Fibroblast of mammary gland (primary cell): ENCODE measurements at regions not wholly inside any gene's neighbourhood (a gene's known extent, or its start where the extent isn't known, plus 50 kb on each side); places are given as distances from the start of the nearest gene placed in this dataset.

ENCODE experiments used
- DNase-seq: peaks from one replicate; pipeline ENCODE4 v3.0.0-alpha.2; 2010; ENCODE audit warnings: low read depth
- H3K4me3 ChIP-seq: 2 replicates; pipeline ENCODE4 v1.5.1; 2011; ENCODE audit warnings: low read depth, mild to moderate bottlenecking, low read length, moderate library complexity; ENCODE audit not compliant: control insufficient read depth
- TF ChIP-seq, protein P1 (sequence below): conservative IDR thresholded peaks from 2 replicates; pipeline ENCODE4 v1.5.1; 2011; ENCODE audit warnings: low read depth, low read length, inconsistent platforms; ENCODE audit not compliant: control insufficient read depth, insufficient read depth

DNA sequence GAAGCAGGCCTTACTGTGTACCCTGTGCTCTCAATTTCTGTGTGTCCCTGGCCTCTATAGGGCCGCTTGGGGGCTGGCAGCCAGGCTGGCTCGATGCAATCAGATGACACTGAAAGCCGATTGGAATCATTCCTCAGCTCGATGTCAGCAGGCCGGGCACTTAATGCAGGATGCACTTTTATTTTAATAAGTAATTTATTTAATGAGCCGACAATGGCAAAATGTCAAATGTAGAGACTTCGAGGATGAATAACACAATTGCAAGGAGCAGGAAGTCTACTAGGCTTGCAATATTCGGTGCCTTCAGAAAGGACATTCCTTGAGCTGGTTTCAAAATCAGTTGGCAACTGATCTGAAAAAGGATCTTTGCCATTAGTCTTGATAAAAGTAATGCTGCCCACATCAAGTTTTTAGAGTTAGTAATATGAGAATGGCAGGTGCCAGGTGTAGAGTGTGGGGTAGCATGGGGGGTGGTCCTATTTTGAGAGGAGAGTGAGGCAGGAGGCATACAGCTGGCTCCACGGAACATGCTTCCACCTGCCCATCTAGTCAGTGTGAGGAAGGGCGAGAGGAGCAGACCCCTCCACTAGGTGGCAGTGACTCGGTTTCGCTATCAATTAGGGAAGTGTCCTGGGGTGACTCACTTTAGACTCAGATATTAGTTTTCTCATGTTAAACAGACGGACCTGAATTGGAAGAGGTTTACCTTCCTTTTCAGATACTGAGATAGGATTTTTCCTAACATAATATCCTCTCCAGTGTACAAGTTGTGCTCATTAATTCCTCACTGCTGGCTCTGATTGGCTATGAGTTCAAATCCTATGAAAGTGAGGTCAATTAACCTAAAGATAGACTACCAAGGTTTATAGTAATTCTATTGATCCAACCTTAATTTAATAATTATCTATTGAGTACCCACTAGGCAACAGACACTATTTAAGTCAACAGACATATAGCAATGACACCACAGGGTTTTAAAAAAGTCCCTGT is 80.9 kb downstream of the NABP1 start:
- peak; percentile 63 for DNase-seq
- H3K4me3 ChIP-seq = no peak overlapping the region
- TF ChIP-seq, protein P1, sequence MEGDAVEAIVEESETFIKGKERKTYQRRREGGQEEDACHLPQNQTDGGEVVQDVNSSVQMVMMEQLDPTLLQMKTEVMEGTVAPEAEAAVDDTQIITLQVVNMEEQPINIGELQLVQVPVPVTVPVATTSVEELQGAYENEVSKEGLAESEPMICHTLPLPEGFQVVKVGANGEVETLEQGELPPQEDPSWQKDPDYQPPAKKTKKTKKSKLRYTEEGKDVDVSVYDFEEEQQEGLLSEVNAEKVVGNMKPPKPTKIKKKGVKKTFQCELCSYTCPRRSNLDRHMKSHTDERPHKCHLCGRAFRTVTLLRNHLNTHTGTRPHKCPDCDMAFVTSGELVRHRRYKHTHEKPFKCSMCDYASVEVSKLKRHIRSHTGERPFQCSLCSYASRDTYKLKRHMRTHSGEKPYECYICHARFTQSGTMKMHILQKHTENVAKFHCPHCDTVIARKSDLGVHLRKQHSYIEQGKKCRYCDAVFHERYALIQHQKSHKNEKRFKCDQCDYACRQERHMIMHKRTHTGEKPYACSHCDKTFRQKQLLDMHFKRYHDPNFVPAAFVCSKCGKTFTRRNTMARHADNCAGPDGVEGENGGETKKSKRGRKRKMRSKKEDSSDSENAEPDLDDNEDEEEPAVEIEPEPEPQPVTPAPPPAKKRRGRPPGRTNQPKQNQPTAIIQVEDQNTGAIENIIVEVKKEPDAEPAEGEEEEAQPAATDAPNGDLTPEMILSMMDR = peak; percentile 66

DNA sequence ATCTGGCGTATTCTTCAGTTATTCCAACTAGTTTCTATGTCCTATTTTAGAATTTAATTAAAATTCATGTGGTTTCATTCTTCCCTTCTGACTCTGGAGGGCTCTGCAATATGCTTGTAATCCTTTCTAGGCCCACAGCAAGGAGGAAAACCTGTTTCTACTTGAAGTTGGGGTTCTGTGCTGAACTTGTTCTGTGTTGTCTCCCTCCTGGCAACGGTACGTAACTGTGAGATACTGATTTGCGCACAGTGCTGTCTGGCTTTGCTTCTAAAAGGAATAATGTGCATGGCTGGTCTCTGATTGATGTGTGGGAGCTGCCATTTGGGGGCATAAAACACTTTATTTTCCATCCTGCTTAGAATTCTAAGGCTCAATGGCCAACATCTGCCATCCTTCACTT is 81.7 kb downstream of the NABP1 start:
- TF ChIP-seq, protein P1 = no peak
- no peak overlapping the region for H3K4me3 ChIP-seq
- DNase-seq = no peak

DNA sequence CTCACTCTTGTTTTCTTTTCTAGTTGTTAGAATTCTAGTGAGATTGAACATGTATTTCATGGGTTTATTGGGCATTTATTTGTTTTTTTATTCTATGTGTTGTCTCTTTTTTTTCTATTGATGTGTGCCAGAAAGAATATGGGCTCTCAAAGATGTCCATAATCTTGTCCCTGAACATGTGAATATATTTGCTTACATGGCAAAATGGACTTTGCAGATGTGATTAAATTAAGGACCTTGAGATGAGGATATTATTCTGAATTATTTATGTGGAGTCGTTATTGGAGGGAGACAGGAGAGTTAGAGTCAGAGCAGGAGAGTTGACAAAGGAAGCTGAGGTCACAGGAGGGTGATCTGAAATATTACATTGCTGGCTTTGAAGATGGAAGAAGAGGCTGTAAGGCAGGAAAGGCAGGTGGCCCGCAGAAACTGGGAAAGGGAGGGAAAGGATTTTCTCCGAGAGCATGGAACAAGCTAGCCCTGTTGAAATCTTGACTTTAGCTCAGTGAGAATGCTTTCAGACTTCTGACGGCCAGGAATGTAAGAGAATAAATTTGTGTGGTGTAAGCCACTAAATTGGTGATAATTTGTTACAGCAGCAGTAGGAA is 82.8 kb downstream of the NABP1 start:
- DNase-seq = no peak
- no peak overlapping the region for H3K4me3 ChIP-seq
- TF ChIP-seq, protein P1 = no peak

DNA sequence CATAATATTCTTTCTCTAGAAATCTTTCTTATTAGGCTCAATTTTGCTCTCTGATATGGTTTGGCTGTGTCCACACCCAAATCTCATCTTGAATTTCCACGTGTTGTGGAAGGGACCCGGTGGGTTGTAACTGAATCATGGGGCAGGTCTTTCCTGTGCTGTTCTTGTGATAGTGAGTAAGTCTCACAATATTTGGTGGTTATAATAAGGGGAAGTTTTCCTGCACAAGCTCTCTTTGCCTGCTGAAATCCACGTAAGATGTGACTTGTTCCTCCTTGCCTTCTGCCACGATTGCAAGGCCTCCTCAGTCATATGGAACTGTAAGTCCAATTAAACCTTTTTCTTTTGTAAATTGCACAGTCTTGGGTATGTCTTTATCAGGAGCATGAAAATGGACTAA is 73.8 kb downstream of the CAVIN2 start:
- DNase-seq = no peak
- TF ChIP-seq, protein P1 = no peak

DNA sequence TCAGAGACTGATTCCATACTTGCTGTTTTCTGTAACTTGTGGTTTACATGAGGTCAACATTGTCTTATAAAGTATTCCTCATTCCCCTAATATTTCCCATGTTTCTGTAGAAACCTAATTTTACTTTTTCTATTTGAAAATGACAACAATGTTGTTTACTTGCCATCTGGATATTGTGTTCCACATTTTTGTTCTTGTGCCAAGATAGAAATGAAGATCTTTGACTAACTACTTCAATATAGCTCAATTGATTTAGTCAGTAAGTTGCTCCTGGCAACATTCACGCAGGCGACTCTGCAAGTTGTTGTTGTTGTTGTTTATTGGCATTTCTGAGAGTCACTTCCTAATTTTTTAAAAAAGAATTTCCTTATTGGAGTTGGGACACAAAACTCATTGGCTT is 69.5 kb downstream of the CAVIN2 start:
- TF ChIP-seq, protein P1 = no peak
- no peak for DNase-seq
- no peak overlapping the region for H3K4me3 ChIP-seq

More for the DNA sequence above, 73.8 kb downstream of the CAVIN2 start:
- no peak overlapping the region for H3K4me3 ChIP-seq

DNA sequence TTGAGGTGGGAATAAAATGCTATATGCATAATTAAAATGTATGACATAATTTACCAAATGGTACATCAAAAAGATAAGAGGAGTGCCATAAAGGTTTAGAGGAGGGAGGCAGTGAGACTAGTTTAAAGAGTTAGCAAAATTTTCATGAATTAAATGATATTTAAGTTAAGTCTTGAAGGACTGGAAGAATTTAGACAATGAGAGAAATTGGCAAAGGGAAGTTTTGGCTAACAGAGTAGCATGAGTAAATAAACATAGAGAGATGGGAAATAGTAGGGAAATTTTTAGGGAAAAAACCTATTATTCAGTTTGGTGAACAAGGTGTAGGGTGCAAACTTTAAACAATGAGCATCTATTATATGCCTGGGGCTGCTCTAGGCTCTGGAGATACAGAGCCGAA is 68.8 kb downstream of the CAVIN2 start:
- DNase-seq = no peak
- TF ChIP-seq, protein P1 = no peak
- no peak overlapping the region for H3K4me3 ChIP-seq
